Nephron (organoid): ENCODE measurements at regions not wholly inside any gene's neighbourhood (a gene's known extent, or its start where the extent isn't known, plus 50 kb on each side); places are given as distances from the start of the nearest gene placed in this dataset.

Experiments
- H3K27ac Mint-ChIP-seq, 3 experiments: 2 replicates each; pipeline ENCODE4 v1.8.0; 2020; ENCODE audit warnings: mixed read lengths in 3 of 3, mild to moderate bottlenecking in 2 of 3, moderate library complexity in 1 of 3
- H3K27me3 Mint-ChIP-seq: 2 replicates; pipeline ENCODE4 v1.8.0; 2021; ENCODE audit warnings: low read depth, mild to moderate bottlenecking, moderate library complexity, mixed read lengths
- H3K36me3 Mint-ChIP-seq: 2 replicates; pipeline ENCODE4 v1.8.0; 2020; ENCODE audit warnings: low read depth, mixed read lengths
- H3K4me1 Mint-ChIP-seq: 2 replicates; pipeline ENCODE4 v1.8.0; 2020; ENCODE audit warnings: mixed read lengths
- H3K4me3 Mint-ChIP-seq, 3 experiments: 2 replicates each; pipeline ENCODE4 v1.8.0; 2020; ENCODE audit warnings: mild to moderate bottlenecking in 3 of 3, mixed read lengths in 3 of 3, moderate library complexity in 2 of 3
- H3K9me3 Mint-ChIP-seq: 2 replicates; pipeline ENCODE4 v1.8.0; 2020; ENCODE audit warnings: mixed read lengths
- TF ChIP-seq, protein P1 (sequence below), 3 experiments: fragments of 200-600 bp; sonication (generic); IDR thresholded peaks; one replicate each; pipeline ENCODE4 v1.5.0; 2021; ENCODE audit warnings: antibody characterized with exemption in 3 of 3; ENCODE audit not compliant: unreplicated experiment in 3 of 3

DNA sequence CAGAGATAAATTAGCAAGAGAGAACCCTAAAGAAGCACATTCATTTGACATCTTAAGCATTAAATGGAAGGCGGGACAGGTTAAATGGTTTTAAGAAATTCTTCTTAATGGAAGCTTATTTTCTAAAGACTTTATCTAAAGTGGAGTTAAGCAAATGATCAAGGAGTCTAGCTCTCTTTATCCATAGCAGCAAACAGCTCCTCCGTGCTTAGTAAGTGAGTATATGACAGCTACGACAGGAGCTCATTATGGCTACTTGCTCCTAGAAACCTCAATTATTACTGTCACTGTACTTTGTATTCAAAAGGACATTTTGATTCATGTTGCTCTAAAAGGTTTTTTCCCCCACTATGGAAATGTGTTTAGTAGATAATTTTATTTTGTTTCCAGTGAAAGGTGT is 444.9 kb downstream of the TMX3 start:
- no peaks in the 10 kb centered on the region for H3K4me1 Mint-ChIP-seq
- H3K27me3 Mint-ChIP-seq = peaks cover 3% of the 10 kb centered on the region
- no peak overlapping the region for H3K4me3 Mint-ChIP-seq
- TF ChIP-seq, protein P1, sequence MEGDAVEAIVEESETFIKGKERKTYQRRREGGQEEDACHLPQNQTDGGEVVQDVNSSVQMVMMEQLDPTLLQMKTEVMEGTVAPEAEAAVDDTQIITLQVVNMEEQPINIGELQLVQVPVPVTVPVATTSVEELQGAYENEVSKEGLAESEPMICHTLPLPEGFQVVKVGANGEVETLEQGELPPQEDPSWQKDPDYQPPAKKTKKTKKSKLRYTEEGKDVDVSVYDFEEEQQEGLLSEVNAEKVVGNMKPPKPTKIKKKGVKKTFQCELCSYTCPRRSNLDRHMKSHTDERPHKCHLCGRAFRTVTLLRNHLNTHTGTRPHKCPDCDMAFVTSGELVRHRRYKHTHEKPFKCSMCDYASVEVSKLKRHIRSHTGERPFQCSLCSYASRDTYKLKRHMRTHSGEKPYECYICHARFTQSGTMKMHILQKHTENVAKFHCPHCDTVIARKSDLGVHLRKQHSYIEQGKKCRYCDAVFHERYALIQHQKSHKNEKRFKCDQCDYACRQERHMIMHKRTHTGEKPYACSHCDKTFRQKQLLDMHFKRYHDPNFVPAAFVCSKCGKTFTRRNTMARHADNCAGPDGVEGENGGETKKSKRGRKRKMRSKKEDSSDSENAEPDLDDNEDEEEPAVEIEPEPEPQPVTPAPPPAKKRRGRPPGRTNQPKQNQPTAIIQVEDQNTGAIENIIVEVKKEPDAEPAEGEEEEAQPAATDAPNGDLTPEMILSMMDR (IDR thresholded peaks at IDR 0.05; ENCODE audit: unreplicated experiment in 3 of 3) = no peak
- H3K36me3 Mint-ChIP-seq = no peaks in the 10 kb centered on the region
- H3K27ac Mint-ChIP-seq = no peak overlapping the region
- no peaks in the 10 kb centered on the region for H3K9me3 Mint-ChIP-seq

DNA sequence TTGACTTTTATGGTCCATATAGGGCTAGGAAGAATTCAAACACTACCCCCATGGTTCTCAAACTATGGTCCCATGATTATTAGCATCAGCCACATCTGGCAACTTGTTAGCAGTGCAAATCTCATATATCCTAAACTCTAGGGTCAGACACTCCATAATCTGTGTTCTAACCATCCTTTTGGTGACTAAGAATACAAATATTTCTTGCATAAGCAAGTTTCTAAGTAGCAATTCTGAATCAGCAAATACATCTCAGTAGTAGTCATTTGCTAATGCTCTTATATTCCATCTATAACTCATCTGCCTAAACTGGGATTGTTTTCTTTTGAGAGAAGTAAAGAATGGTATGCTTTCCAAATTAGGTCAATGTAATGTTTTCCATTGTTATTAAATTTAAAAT is 447.3 kb downstream of the TMX3 start:
- Mint-ChIP-seq H3K27me3 (peaks cover 3% of the 10 kb centered on the region), H3K36me3 (no peaks in the 10 kb centered on the region), H3K4me1 (no peaks in the 10 kb centered on the region), H3K27ac (no peak overlapping the region), H3K9me3 (no peaks in the 10 kb centered on the region), H3K4me3 (no peak overlapping the region)
- TF ChIP-seq, protein P1 (IDR thresholded peaks at IDR 0.05; ENCODE audit: unreplicated experiment in 3 of 3) = no peak

GRCh38 chr18:68263481-68263880 is 451.4 kb downstream of the TMX3 start:
- H3K27me3 Mint-ChIP-seq = peaks cover 3% of the 10 kb centered on the region
- no peak overlapping the region for H3K4me3 Mint-ChIP-seq
- TF ChIP-seq, protein P1 (IDR thresholded peaks at IDR 0.05; ENCODE audit: unreplicated experiment in 3 of 3) = no peak
- no peak overlapping the region for H3K27ac Mint-ChIP-seq
- no peaks in the 10 kb centered on the region for H3K4me1 Mint-ChIP-seq
- H3K36me3 Mint-ChIP-seq = no peaks in the 10 kb centered on the region
- no peaks in the 10 kb centered on the region for H3K9me3 Mint-ChIP-seq

- no peaks in the 10 kb centered on the region for H3K36me3 Mint-ChIP-seq
- no peak overlapping the region for H3K4me3 Mint-ChIP-seq
- no peak overlapping the region for H3K27ac Mint-ChIP-seq
- H3K27me3 Mint-ChIP-seq = no peaks in the 10 kb centered on the region
- no peaks in the 10 kb centered on the region for H3K9me3 Mint-ChIP-seq
- TF ChIP-seq, protein P1 (IDR thresholded peaks at IDR 0.05; ENCODE audit: unreplicated experiment in 3 of 3) = no peak
- H3K4me1 Mint-ChIP-seq = no peaks in the 10 kb centered on the region
These were observed 452.1 kb downstream of the TMX3 start for GRCh38 chr18:68262690-68263294.

GRCh38 chr18:68256418-68257067 is 458.4 kb downstream of the TMX3 start:
- Mint-ChIP-seq H3K36me3 (no peaks in the 10 kb centered on the region), H3K4me3 (no peak overlapping the region), H3K9me3 (no peaks in the 10 kb centered on the region), H3K4me1 (no peaks in the 10 kb centered on the region), H3K27me3 (no peaks in the 10 kb centered on the region), H3K27ac (no peak overlapping the region)
- TF ChIP-seq, protein P1 (IDR thresholded peaks at IDR 0.05; ENCODE audit: unreplicated experiment in 3 of 3) = no peak

- Mint-ChIP-seq H3K27ac (no peak overlapping the region), H3K9me3 (peaks cover 5% of the 10 kb centered on the region), H3K4me1 (no peaks in the 10 kb centered on the region), H3K4me3 (no peak overlapping the region), H3K27me3 (no peaks in the 10 kb centered on the region), H3K36me3 (no peaks in the 10 kb centered on the region)
- TF ChIP-seq, protein P1 (IDR thresholded peaks at IDR 0.05; ENCODE audit: unreplicated experiment in 3 of 3) = no peak
These were observed 470.1 kb downstream of the TMX3 start for GRCh38 chr18:68244786-68245185.
